ENCODE measurements at regions not wholly inside any gene's neighbourhood (a gene's known extent, or its start where the extent isn't known, plus 50 kb on each side); places are given as distances from the start of the nearest gene placed in this dataset.
"Not testable (repeated sequence)": the region's sequence is repeated elsewhere in the genome, so short reads cannot be mapped to it uniquely, and the experiment has no call there.

GRCh38 chr1:83485314-83486019 lies 513.5 kb downstream of the TTLL7 start:
- not testable (repeated sequence) for H3K27ac ChIP-seq (ENCODE audit: low read depth, low read length); H3K4me3 ChIP-seq (ENCODE audit: insufficient read depth, low read length); DNase-seq (ENCODE audit: insufficient read length, low spot score, missing footprints); H3K4me1 ChIP-seq (ENCODE audit: insufficient read depth, low read length); H3K36me3 ChIP-seq (ENCODE audit: insufficient read depth, low read length); H3K9me3 ChIP-seq (ENCODE audit: low read depth, low read length); H3K79me2 ChIP-seq (ENCODE audit: insufficient read depth, low read length); H4K20me1 ChIP-seq (ENCODE audit: insufficient read depth, low read length); H2AFZ ChIP-seq (ENCODE audit: low read length); H3K4me2 ChIP-seq (ENCODE audit: insufficient read depth, low read length); H3K27me3 ChIP-seq (ENCODE audit: insufficient read depth, low read length)

DNA sequence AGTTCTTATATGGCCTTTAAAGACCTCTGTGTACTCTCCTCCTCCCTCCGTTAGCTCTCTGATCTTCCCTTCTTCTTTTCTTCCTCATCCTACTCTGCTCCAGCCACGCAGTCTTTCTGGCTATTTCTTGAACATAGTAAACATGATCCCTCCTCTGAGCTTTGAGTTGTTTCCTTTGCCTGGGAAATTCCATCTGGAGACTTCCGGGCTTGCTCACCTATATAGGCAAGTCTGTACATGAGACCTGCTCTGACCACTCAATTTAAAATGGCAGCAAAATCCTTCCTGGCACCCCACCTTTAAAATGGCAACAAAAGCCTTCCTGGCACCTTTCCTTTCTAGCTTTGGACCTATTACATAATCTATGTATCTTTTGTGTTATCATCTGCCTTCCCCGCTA lies 517.6 kb downstream of the TTLL7 start:
- H2AFZ ChIP-seq (ENCODE audit: low read length); H3K79me2 ChIP-seq (ENCODE audit: insufficient read depth, low read length); DNase-seq (ENCODE audit: insufficient read length, low spot score, missing footprints); H3K27ac ChIP-seq (ENCODE audit: low read depth, low read length); H3K4me1 ChIP-seq (ENCODE audit: insufficient read depth, low read length); H3K4me2 ChIP-seq (ENCODE audit: insufficient read depth, low read length); H3K36me3 ChIP-seq (ENCODE audit: insufficient read depth, low read length); H3K27me3 ChIP-seq (ENCODE audit: insufficient read depth, low read length); H3K4me3 ChIP-seq (ENCODE audit: insufficient read depth, low read length); H3K9me3 ChIP-seq (ENCODE audit: low read depth, low read length); H4K20me1 ChIP-seq (ENCODE audit: insufficient read depth, low read length): not testable (repeated sequence)

- not testable (repeated sequence) for H3K4me3 ChIP-seq (ENCODE audit: insufficient read depth, low read length); DNase-seq (ENCODE audit: insufficient read length, low spot score, missing footprints); H4K20me1 ChIP-seq (ENCODE audit: insufficient read depth, low read length); H3K4me1 ChIP-seq (ENCODE audit: insufficient read depth, low read length); H3K27ac ChIP-seq (ENCODE audit: low read depth, low read length); H3K27me3 ChIP-seq (ENCODE audit: insufficient read depth, low read length); H3K36me3 ChIP-seq (ENCODE audit: insufficient read depth, low read length); H3K4me2 ChIP-seq (ENCODE audit: insufficient read depth, low read length); H3K9me3 ChIP-seq (ENCODE audit: low read depth, low read length); H3K79me2 ChIP-seq (ENCODE audit: insufficient read depth, low read length); H2AFZ ChIP-seq (ENCODE audit: low read length)
These were observed 519.2 kb downstream of the TTLL7 start for GRCh38 chr1:83479591-83480239.

DNA sequence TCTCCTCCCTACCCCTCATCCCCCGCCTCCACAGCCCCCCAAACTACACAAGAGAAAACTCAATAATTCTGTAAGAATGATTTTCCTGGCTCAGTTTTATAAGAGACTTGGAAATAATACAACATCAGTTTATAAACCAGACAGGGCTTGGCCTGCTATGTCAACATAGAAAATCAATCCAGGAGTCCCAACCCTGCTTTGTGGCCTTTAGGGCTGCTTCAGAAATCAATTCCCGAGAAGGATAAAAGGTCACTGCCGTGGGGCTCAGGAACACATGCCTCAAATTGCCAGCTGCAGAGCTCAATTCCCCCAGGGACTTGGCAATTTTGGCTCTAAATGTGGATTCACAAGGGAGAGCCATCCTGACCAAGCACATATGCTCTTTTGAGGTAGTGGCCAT lies 520.8 kb downstream of the TTLL7 start:
- H3K79me2 ChIP-seq (ENCODE audit: insufficient read depth, low read length); H4K20me1 ChIP-seq (ENCODE audit: insufficient read depth, low read length); H3K9me3 ChIP-seq (ENCODE audit: low read depth, low read length); H3K4me3 ChIP-seq (ENCODE audit: insufficient read depth, low read length); H3K4me1 ChIP-seq (ENCODE audit: insufficient read depth, low read length); H3K27ac ChIP-seq (ENCODE audit: low read depth, low read length); H2AFZ ChIP-seq (ENCODE audit: low read length); DNase-seq (ENCODE audit: insufficient read length, low spot score, missing footprints); H3K27me3 ChIP-seq (ENCODE audit: insufficient read depth, low read length); H3K4me2 ChIP-seq (ENCODE audit: insufficient read depth, low read length); H3K36me3 ChIP-seq (ENCODE audit: insufficient read depth, low read length): not testable (repeated sequence)

DNA sequence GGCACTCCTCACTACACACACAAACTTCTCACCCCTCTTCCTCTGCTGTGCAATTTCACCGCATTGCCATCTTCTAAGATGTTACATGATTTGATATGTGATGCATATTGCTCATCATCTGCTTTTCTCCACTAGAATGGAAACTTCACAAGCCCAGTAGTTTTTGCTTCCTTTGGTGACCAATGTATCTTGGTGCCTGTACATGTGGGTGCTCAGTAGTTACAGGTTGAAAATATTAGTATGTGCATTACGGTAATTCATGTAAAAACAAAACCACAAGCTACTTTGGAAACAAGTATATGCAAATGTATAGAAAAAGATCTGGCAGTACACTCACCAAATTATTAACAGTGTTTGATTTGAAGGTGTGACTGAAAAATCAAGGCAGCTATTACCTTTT lies 522.4 kb downstream of the TTLL7 start:
- not testable (repeated sequence) for H3K27ac ChIP-seq (ENCODE audit: low read depth, low read length); H3K36me3 ChIP-seq (ENCODE audit: insufficient read depth, low read length); H4K20me1 ChIP-seq (ENCODE audit: insufficient read depth, low read length); H3K27me3 ChIP-seq (ENCODE audit: insufficient read depth, low read length); H3K4me3 ChIP-seq (ENCODE audit: insufficient read depth, low read length); H3K79me2 ChIP-seq (ENCODE audit: insufficient read depth, low read length); H2AFZ ChIP-seq (ENCODE audit: low read length); H3K4me2 ChIP-seq (ENCODE audit: insufficient read depth, low read length); DNase-seq (ENCODE audit: insufficient read length, low spot score, missing footprints); H3K9me3 ChIP-seq (ENCODE audit: low read depth, low read length); H3K4me1 ChIP-seq (ENCODE audit: insufficient read depth, low read length)

GRCh38 chr1:83474946-83475345 lies 524.0 kb downstream of the TTLL7 start:
- not testable (repeated sequence) for H3K4me1 ChIP-seq (ENCODE audit: insufficient read depth, low read length); H3K79me2 ChIP-seq (ENCODE audit: insufficient read depth, low read length); H3K4me3 ChIP-seq (ENCODE audit: insufficient read depth, low read length); H3K27ac ChIP-seq (ENCODE audit: low read depth, low read length); H4K20me1 ChIP-seq (ENCODE audit: insufficient read depth, low read length); H3K27me3 ChIP-seq (ENCODE audit: insufficient read depth, low read length); H3K36me3 ChIP-seq (ENCODE audit: insufficient read depth, low read length); H3K4me2 ChIP-seq (ENCODE audit: insufficient read depth, low read length); H2AFZ ChIP-seq (ENCODE audit: low read length); DNase-seq (ENCODE audit: insufficient read length, low spot score, missing footprints); H3K9me3 ChIP-seq (ENCODE audit: low read depth, low read length)

DNA sequence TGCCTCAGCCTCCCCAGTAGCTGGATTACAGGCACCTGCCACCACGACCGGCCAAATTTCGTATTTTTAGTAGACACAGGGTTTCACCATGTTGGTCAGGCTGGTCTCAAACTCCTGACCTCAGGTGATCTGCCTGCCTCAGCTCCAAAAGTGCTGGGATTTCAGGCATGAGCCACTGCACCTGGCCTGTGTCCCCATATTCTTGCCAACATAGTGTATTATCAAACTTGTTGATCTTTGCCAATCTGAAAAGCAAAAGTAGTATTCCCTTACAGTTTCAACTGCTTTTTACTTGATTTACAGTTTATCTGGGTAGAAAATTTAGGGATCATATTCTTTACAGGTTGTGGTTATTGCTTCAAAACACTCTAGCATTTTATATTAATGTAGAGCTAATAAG lies 524.9 kb downstream of the TTLL7 start:
- not testable (repeated sequence) for H3K36me3 ChIP-seq (ENCODE audit: insufficient read depth, low read length); H3K79me2 ChIP-seq (ENCODE audit: insufficient read depth, low read length); H2AFZ ChIP-seq (ENCODE audit: low read length); DNase-seq (ENCODE audit: insufficient read length, low spot score, missing footprints); H3K27me3 ChIP-seq (ENCODE audit: insufficient read depth, low read length); H3K4me2 ChIP-seq (ENCODE audit: insufficient read depth, low read length); H3K4me1 ChIP-seq (ENCODE audit: insufficient read depth, low read length); H3K4me3 ChIP-seq (ENCODE audit: insufficient read depth, low read length); H3K9me3 ChIP-seq (ENCODE audit: low read depth, low read length); H4K20me1 ChIP-seq (ENCODE audit: insufficient read depth, low read length); H3K27ac ChIP-seq (ENCODE audit: low read depth, low read length)

DNA sequence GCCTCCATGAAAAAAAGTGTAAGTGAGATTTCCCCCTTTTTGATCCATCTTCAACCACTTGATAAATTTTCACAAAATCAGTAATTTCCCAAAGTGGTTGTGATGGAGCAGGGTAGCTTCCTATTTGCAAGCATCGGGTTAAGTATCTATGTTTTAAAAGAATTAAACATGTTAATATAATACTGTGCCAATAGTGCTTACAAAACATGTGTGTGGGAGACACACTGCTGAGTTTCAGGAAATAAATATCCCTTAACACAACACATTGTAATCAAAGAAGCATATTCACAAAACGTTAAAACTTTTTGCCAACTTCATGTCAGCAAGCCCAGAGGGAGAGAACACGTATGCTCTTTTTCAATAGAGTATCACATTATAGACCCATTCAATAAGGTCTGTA lies 526.9 kb downstream of the TTLL7 start:
- not testable (repeated sequence) for H3K27ac ChIP-seq (ENCODE audit: low read depth, low read length); H3K36me3 ChIP-seq (ENCODE audit: insufficient read depth, low read length); H2AFZ ChIP-seq (ENCODE audit: low read length); H4K20me1 ChIP-seq (ENCODE audit: insufficient read depth, low read length); DNase-seq (ENCODE audit: insufficient read length, low spot score, missing footprints); H3K4me2 ChIP-seq (ENCODE audit: insufficient read depth, low read length); H3K27me3 ChIP-seq (ENCODE audit: insufficient read depth, low read length); H3K79me2 ChIP-seq (ENCODE audit: insufficient read depth, low read length); H3K4me3 ChIP-seq (ENCODE audit: insufficient read depth, low read length); H3K4me1 ChIP-seq (ENCODE audit: insufficient read depth, low read length); H3K9me3 ChIP-seq (ENCODE audit: low read depth, low read length)

DNA sequence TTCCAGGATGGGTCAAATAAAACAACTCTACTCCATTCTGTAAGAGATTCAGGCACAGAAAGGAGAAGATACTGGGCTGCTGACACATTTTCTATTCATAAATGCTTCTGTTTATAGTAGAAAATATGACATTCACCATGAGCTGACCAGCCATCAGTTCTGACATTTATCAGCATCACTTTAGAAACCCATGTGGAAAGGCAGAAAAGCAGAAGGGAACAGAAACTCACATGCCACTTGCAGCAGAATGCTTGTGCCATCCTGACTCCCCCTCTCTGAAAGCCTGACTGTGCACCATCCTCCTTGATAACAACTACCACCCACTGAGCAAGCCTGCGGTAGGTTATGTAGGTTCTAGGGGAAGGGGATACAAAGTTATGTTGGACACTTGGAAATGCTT lies 527.7 kb downstream of the TTLL7 start:
- H3K9me3 ChIP-seq (ENCODE audit: low read depth, low read length); H3K4me1 ChIP-seq (ENCODE audit: insufficient read depth, low read length); H3K4me2 ChIP-seq (ENCODE audit: insufficient read depth, low read length); H3K27me3 ChIP-seq (ENCODE audit: insufficient read depth, low read length); DNase-seq (ENCODE audit: insufficient read length, low spot score, missing footprints); H3K4me3 ChIP-seq (ENCODE audit: insufficient read depth, low read length); H2AFZ ChIP-seq (ENCODE audit: low read length); H4K20me1 ChIP-seq (ENCODE audit: insufficient read depth, low read length); H3K79me2 ChIP-seq (ENCODE audit: insufficient read depth, low read length); H3K27ac ChIP-seq (ENCODE audit: low read depth, low read length); H3K36me3 ChIP-seq (ENCODE audit: insufficient read depth, low read length): not testable (repeated sequence)
